Ishikawa (cell line): ENCODE measurements at regions not wholly inside any gene's neighbourhood (a gene's known extent, or its start where the extent isn't known, plus 50 kb on each side); places are given as distances from the start of the nearest gene placed in this dataset.

Source experiments
- CEBPB ChIP-seq: IDR thresholded peaks from 2 replicates; pipeline ENCODE4 v1.6.1; 2012
- CREB1 ChIP-seq: IDR thresholded peaks from 2 replicates; pipeline ENCODE4 v1.6.1; 2012; ENCODE audit warnings: low read depth
- EGR1 ChIP-seq: IDR thresholded peaks from 2 replicates; pipeline ENCODE4 v1.6.1; 2012
- EP300 ChIP-seq: IDR thresholded peaks from 2 replicates; pipeline ENCODE4 v1.6.1; 2012; ENCODE audit warnings: borderline replicate concordance
- FOXM1 ChIP-seq: IDR thresholded peaks from 2 replicates; pipeline ENCODE4 v1.6.1; 2012; ENCODE audit warnings: low read depth, borderline replicate concordance
- NFIC ChIP-seq: IDR thresholded peaks from 2 replicates; pipeline ENCODE4 v1.6.1; 2012
- RAD21 ChIP-seq: IDR thresholded peaks from 2 replicates; pipeline ENCODE4 v1.6.1; 2012; ENCODE audit warnings: low read depth
- TAF1 ChIP-seq: IDR thresholded peaks from 2 replicates; pipeline ENCODE4 v1.6.1; 2012; ENCODE audit warnings: low read depth, mild to moderate bottlenecking
- TCF12 ChIP-seq: IDR thresholded peaks from 2 replicates; pipeline ENCODE4 v1.6.1; 2012; ENCODE audit warnings: low read depth
- TEAD4 ChIP-seq: IDR thresholded peaks from 2 replicates; pipeline ENCODE4 v1.6.1; 2012
- YY1 ChIP-seq: IDR thresholded peaks from 2 replicates; pipeline ENCODE4 v1.6.1; 2012; ENCODE audit warnings: low read depth
- ZBTB7A ChIP-seq: IDR thresholded peaks from 2 replicates; pipeline ENCODE4 v1.6.1; 2012; ENCODE audit warnings: low read depth
- TF ChIP-seq, protein P1 (sequence below): IDR thresholded peaks from 2 replicates; pipeline ENCODE4 v1.6.1; 2012
- TF ChIP-seq, protein P2 (sequence below): IDR thresholded peaks from 2 replicates; pipeline ENCODE4 v1.6.1; 2012
- TF ChIP-seq, protein P3 (sequence below): IDR thresholded peaks from 2 replicates; pipeline ENCODE4 v1.6.1; 2012; ENCODE audit warnings: low read depth, mild to moderate bottlenecking

DNA sequence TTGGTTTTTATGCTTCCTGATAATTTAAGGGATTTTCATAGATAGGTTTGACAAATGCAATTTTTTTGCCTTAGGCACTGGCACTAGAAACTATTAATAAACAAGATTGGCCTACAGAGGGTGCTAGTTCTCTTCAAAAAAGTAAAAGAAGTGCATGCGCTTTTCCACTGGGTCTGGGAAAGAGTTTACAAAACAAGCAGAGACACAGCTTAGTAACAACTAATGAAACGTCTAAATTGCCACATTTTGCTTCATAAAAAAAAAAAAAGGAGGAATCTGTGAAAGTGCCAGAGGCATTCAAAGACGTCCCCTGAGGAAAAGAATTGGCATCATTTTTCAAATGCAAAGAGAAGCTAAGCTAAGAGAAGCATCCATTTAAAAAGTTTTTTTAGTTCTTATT is 58.3 kb upstream of the EEA1 start:
- TF ChIP-seq CREB1 (no peak), TAF1 (no peak), FOXM1 (no peak), EGR1 (no peak), CEBPB (no peak), NFIC (no peak), RAD21 (peak; percentile 78)
- TF ChIP-seq, protein P1, sequence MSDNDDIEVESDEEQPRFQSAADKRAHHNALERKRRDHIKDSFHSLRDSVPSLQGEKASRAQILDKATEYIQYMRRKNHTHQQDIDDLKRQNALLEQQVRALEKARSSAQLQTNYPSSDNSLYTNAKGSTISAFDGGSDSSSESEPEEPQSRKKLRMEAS: no peak
- TF ChIP-seq, protein P2, sequence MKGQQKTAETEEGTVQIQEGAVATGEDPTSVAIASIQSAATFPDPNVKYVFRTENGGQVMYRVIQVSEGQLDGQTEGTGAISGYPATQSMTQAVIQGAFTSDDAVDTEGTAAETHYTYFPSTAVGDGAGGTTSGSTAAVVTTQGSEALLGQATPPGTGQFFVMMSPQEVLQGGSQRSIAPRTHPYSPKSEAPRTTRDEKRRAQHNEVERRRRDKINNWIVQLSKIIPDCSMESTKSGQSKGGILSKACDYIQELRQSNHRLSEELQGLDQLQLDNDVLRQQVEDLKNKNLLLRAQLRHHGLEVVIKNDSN: no peak

DNA sequence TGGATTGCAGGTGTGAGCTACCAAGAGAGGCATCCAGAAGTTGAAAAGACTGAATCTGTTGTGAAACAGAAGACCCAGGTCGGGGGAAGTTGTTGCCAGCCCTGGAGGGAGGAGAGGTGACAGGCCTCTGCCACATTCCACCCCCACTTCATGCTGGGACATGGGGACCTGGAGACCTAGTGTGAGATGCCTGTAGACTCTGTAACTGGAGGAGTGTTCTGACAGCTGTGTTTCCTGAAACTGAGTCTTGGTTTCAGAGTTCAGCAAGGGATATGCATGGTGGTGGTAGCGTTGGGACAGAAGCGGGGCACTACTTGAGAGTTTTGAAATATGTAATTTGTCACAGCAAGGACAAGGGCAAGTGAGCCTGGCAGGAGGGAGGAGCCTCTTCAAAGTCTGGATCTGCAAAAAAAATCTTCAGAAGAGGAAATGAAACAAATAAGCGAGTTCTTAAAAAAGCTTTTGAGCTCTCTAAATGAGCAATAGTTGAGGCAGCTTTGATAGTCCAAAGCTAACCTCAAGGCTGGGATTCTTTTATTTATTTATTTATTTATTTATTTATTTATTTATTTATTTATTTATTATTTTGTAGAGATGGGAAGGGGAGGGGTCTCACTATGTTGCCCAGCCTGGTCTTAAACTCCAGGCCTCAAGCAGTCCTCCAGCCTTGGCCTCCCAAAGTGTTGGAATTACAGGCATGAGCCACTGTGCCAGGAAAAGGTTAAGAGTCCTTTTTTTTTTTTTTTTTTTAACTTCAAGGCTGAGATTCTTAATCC is 58.9 kb upstream of the EEA1 start:
- TF ChIP-seq ZBTB7A (no peak), EGR1 (no peak), CEBPB (no peak), NFIC (no peak)
- TF ChIP-seq, protein P2: no peak
- TF ChIP-seq, protein P1: no peak

DNA sequence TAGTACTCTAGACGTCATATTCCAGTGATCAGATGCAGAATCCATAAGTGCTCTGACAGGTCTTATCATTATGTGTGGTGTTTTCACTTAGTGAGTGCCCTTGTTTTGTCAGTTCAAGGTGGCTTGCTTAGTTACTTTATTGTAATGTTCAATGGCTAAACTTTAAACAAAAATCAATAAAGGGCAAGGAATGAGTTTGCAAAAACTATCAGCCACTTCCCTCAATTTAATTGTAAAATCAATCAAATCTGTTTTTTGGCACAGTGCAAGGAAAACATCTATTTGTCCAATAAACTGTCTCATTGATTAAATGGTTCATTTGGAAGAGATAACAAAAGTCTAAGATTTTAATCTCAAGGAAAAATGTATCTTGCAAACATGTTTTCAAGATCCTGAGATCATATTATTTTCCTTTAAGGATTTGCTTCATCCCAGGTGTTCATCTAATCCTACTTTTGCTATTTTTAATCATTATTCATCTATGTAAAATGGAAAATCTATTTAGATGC is 59.6 kb upstream of the EEA1 start:
- TF ChIP-seq CREB1 (no peak), YY1 (no peak), NFIC (no peak), EGR1 (no peak), FOXM1 (no peak), ZBTB7A (no peak), TEAD4 (no peak), TAF1 (no peak), EP300 (no peak), CEBPB (no peak), TCF12 (no peak), RAD21 (no peak)
- TF ChIP-seq, protein P1: no peak
- TF ChIP-seq, protein P2: no peak
- TF ChIP-seq, protein P3, sequence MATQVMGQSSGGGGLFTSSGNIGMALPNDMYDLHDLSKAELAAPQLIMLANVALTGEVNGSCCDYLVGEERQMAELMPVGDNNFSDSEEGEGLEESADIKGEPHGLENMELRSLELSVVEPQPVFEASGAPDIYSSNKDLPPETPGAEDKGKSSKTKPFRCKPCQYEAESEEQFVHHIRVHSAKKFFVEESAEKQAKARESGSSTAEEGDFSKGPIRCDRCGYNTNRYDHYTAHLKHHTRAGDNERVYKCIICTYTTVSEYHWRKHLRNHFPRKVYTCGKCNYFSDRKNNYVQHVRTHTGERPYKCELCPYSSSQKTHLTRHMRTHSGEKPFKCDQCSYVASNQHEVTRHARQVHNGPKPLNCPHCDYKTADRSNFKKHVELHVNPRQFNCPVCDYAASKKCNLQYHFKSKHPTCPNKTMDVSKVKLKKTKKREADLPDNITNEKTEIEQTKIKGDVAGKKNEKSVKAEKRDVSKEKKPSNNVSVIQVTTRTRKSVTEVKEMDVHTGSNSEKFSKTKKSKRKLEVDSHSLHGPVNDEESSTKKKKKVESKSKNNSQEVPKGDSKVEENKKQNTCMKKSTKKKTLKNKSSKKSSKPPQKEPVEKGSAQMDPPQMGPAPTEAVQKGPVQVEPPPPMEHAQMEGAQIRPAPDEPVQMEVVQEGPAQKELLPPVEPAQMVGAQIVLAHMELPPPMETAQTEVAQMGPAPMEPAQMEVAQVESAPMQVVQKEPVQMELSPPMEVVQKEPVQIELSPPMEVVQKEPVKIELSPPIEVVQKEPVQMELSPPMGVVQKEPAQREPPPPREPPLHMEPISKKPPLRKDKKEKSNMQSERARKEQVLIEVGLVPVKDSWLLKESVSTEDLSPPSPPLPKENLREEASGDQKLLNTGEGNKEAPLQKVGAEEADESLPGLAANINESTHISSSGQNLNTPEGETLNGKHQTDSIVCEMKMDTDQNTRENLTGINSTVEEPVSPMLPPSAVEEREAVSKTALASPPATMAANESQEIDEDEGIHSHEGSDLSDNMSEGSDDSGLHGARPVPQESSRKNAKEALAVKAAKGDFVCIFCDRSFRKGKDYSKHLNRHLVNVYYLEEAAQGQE: no peak

DNA sequence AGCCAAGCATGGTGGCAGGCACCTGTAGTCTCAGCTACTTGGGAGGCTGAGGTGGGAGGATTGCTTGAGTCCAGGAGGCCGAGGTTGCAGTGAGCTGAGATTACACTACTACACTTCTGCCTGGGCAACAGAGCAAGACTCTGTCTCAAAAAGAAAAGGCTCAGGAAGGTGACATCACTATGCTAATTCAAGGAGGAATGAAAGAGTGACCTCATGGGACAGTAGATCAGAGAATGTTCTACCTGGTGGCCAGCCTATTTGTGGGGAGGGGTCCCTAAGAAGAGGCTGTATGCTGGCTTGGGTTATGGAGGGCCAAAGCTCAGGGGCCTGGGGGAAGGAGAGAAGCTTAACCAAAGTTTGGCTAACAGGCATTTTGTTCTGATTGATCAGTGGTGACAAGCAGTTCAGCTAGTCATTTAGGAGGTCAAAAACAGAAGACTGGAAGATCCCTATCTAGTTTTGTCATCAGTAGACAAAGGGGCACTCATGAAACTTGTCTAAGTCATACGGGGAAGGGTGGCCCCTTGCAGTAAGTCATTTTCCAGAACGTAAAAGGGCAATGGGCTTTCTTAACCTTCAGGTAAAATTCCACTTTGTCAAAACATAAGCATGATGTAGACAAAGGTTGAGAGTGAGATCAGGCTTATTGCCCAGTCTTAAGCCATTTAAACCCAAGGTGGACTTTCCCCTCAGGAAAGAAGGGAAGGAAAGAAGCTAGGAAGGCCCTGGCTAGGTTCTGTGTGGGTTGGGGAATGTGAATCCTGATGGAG is 60.8 kb upstream of the EEA1 start:
- TF ChIP-seq EGR1 (no peak), CEBPB (no peak), TEAD4 (no peak), TCF12 (no peak), FOXM1 (no peak), TAF1 (no peak), CREB1 (no peak), EP300 (no peak), NFIC (no peak), RAD21 (no peak), YY1 (no peak)
- TF ChIP-seq, protein P1: no peak
- TF ChIP-seq, protein P2: no peak
- TF ChIP-seq, protein P3: no peak
